PC-3 (cell line): ENCODE measurements at regions not wholly inside any gene's neighbourhood (a gene's known extent, or its start where the extent isn't known, plus 50 kb on each side); places are given as distances from the start of the nearest gene placed in this dataset.
A peak's percentile ranks its signal among the peaks of the same experiment; 100 is the strongest.

ENCODE experiments used
- ATAC-seq: fragments of 200-7000 bp; cut with Tn5 transposase; 2 replicates; pipeline ENCODE4 v1.9.1; 2020; ENCODE audit warnings: mild to moderate bottlenecking, moderate library complexity
- BruUV-seq: library from RNA; stranded (reverse); fragments of 400-500 nt; replicated peaks from 2 replicates; lab custom pipeline; 2021; lab: Mats Ljungman, UMichigan
- CTCF ChIA-PET: fragments of 300-600 bp; sonication (Branson Sonifier 250); formaldehyde crosslinking; loops from one replicate; lab custom pipeline; 2022; ENCODE audit warnings: antibody characterized with exemption; lab: Charles Lee
- POLR2A ChIA-PET: fragments of 300-600 bp; sonication (Branson Sonifier 250); formaldehyde crosslinking; loops from one replicate; lab custom pipeline; 2022; ENCODE audit warnings: antibody characterized with exemption; ENCODE audit not compliant: unreplicated experiment; lab: Charles Lee
- DNase-seq: peaks from one replicate; pipeline ENCODE4 v3.0.0-alpha.2; 2015
- H2AFZ ChIP-seq: fragments of 300-600 bp; sonication (generic); 2 replicates; pipeline ENCODE4 v1.6.0; 2016; ENCODE audit warnings: antibody characterized with exemption, low read length
- H3F3A ChIP-seq: fragments of 300-600 bp; sonication (generic); one replicate; pipeline ENCODE4 v1.6.0; 2017; ENCODE audit warnings: antibody characterized with exemption, low read length, control low read depth, mild to moderate bottlenecking; ENCODE audit not compliant: unreplicated experiment
- H3K27ac ChIP-seq: fragments of 300-600 bp; sonication (generic); 2 replicates; pipeline ENCODE4 v1.5.1; 2016; ENCODE audit warnings: mild to moderate bottlenecking, low read length
- H3K27me3 ChIP-seq: fragments of 300-600 bp; sonication (generic); 2 replicates; pipeline ENCODE4 v1.6.1; 2016; ENCODE audit warnings: low read length, mixed read lengths
- H3K36me3 ChIP-seq: fragments of 300-600 bp; sonication (generic); 2 replicates; pipeline ENCODE4 v1.6.1; 2016; ENCODE audit warnings: low read depth, mixed run types, low read length, mixed read lengths
- H3K4me1 ChIP-seq: fragments of 300-600 bp; sonication (generic); 2 replicates; pipeline ENCODE4 v1.5.1; 2016; ENCODE audit warnings: low read length; ENCODE audit not compliant: insufficient read depth
- H3K4me2 ChIP-seq: fragments of 300-600 bp; sonication (generic); 2 replicates; pipeline ENCODE4 v1.6.0; 2016; ENCODE audit warnings: low read length
- H3K4me3 ChIP-seq: fragments of 300-600 bp; sonication (generic); 2 replicates; pipeline ENCODE4 v1.5.1; 2016; ENCODE audit warnings: mild to moderate bottlenecking, low read length, mixed read lengths
- H3K79me2 ChIP-seq: fragments of 300-600 bp; sonication (generic); 2 replicates; pipeline ENCODE4 v1.6.1; 2017; ENCODE audit warnings: low read length, mixed read lengths
- H3K9ac ChIP-seq: fragments of 300-600 bp; sonication (generic); 2 replicates; pipeline ENCODE4 v1.6.0; 2016; ENCODE audit warnings: mild to moderate bottlenecking, low read length
- H3K9me2 ChIP-seq: fragments of 300-600 bp; sonication (generic); replicated peaks from 2 replicates; pipeline ENCODE4 v1.6.1; 2016; ENCODE audit warnings: mixed run types, low read length, mixed read lengths
- H3K9me3 ChIP-seq: fragments of 300-600 bp; sonication (generic); 2 replicates; pipeline ENCODE4 v1.6.1; 2016; ENCODE audit warnings: low read length, mixed read lengths
- H4K20me1 ChIP-seq: fragments of 300-600 bp; sonication (generic); 2 replicates; pipeline ENCODE4 v1.6.1; 2016; ENCODE audit warnings: low read length, mixed read lengths
- EZH2 ChIP-seq: fragments of 300-600 bp; sonication (generic); IDR thresholded peaks from one replicate; pipeline ENCODE4 v1.6.1; 2017; ENCODE audit warnings: antibody characterized with exemption, mild to moderate bottlenecking, low read length; ENCODE audit not compliant: unreplicated experiment
- EZH2phosphoT487 ChIP-seq: fragments of 300-600 bp; sonication (generic); IDR thresholded peaks from 2 replicates; pipeline ENCODE4 v1.6.1; 2018; ENCODE audit warnings: mild to moderate bottlenecking, antibody characterized with exemption, low read length, borderline replicate concordance
- intact Hi-C: fragments of 100-400 bp; cut with micrococcal nuclease; formaldehyde crosslinking; loops from 2 replicates; pipeline ENCODE4 v1.9.0; 2023
- TF ChIP-seq, protein P1 (sequence below): fragments of 300-600 bp; sonication (generic); conservative IDR thresholded peaks from 2 replicates; pipeline ENCODE4 v1.5.1; 2017; ENCODE audit warnings: antibody characterized with exemption, low read depth, mild to moderate bottlenecking, low read length

DNA sequence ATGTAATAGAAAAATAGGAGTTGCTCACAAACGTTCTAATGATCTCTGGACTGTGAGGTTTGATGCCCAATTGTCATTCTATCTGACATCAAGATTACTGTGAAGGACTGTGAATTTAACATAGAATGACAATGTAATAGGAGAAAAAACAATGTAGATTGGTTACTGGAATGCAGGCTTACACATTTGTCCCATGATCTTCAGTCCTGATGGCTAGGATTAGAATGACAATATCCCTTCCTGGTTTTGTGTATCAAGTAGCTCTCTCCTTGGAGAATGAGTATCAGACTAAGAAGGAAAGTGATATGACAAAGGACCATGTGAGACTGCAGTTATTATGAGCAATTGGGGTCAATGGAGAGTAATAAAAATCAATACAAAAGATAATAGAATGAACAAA lies 862.2 kb upstream of the C9orf72 start:
- TF ChIP-seq EZH2 (no peak), EZH2phosphoT487 (no peak)
- TF ChIP-seq, protein P1, sequence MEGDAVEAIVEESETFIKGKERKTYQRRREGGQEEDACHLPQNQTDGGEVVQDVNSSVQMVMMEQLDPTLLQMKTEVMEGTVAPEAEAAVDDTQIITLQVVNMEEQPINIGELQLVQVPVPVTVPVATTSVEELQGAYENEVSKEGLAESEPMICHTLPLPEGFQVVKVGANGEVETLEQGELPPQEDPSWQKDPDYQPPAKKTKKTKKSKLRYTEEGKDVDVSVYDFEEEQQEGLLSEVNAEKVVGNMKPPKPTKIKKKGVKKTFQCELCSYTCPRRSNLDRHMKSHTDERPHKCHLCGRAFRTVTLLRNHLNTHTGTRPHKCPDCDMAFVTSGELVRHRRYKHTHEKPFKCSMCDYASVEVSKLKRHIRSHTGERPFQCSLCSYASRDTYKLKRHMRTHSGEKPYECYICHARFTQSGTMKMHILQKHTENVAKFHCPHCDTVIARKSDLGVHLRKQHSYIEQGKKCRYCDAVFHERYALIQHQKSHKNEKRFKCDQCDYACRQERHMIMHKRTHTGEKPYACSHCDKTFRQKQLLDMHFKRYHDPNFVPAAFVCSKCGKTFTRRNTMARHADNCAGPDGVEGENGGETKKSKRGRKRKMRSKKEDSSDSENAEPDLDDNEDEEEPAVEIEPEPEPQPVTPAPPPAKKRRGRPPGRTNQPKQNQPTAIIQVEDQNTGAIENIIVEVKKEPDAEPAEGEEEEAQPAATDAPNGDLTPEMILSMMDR, result no peak
- H3K27me3 ChIP-seq, result no peaks in the 10 kb centered on the region
- no TSS peak for BruUV-seq

DNA sequence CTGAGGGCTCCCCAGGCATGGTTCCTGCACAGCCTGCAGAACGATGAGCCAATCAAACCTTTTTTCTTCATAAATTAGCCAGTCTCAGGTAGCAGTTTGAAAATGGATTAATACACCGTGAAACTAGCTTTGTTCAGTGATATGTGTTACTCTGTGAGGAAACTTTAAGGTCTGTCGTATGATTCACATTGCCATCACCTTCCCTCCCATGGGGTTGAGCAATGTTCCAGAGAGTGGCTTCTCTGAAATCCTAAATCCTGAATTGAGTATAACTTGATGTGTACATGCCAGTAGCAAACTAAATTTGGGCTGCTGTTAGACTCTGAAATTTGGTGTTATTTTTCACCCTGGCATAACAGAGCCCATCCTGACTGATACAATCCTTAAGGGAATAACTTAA lies 866.4 kb upstream of the C9orf72 start:
- Histone ChIP-seq H3K9me3 (no peaks in the 10 kb centered on the region), H3K4me3 (no peak overlapping the region), H3K79me2 (no peaks in the 10 kb centered on the region), H4K20me1 (no peaks in the 10 kb centered on the region), H3K27ac (no peak overlapping the region), H3K4me2 (no peak overlapping the region), H3K4me1 (no peaks in the 10 kb centered on the region), H3K9me2 (no peaks in the 10 kb centered on the region), H3F3A (no peaks in the 10 kb centered on the region), H2AFZ (no peak overlapping the region), H3K36me3 (no peaks in the 10 kb centered on the region), H3K9ac (no peak overlapping the region), H3K27me3 (no peaks in the 10 kb centered on the region)
- no TSS peak for BruUV-seq
- ChIA-PET CTCF (no interaction called here), POLR2A (no interaction called here)
- intact Hi-C loops, result no loop called here
- peak; percentile 3 for DNase-seq
- TF ChIP-seq EZH2, result no peak
- TF ChIP-seq, protein P1, result no peak
- no peak for TF ChIP-seq EZH2phosphoT487
- ATAC-seq, result no peak

More for the DNA sequence above, 862.2 kb upstream of the C9orf72 start:
- no peaks in the 10 kb centered on the region for H4K20me1 ChIP-seq
- intact Hi-C loops, result no loop called here
- H3K4me1 ChIP-seq, result no peaks in the 10 kb centered on the region
- H3K36me3 ChIP-seq, result no peaks in the 10 kb centered on the region
- CTCF ChIA-PET, result no interaction called here
- POLR2A ChIA-PET, result no interaction called here
- H3F3A ChIP-seq, result no peaks in the 10 kb centered on the region
- ATAC-seq (no peak), DNase-seq (no peak)
- no peaks in the 10 kb centered on the region for H3K9me3 ChIP-seq
- no peak overlapping the region for H2AFZ ChIP-seq
- H3K79me2 ChIP-seq, result no peaks in the 10 kb centered on the region
- H3K27ac ChIP-seq, result no peak overlapping the region
- no peak overlapping the region for H3K4me2 ChIP-seq
- no peak overlapping the region for H3K4me3 ChIP-seq
- H3K9ac ChIP-seq, result no peak overlapping the region
- no peaks in the 10 kb centered on the region for H3K9me2 ChIP-seq

DNA sequence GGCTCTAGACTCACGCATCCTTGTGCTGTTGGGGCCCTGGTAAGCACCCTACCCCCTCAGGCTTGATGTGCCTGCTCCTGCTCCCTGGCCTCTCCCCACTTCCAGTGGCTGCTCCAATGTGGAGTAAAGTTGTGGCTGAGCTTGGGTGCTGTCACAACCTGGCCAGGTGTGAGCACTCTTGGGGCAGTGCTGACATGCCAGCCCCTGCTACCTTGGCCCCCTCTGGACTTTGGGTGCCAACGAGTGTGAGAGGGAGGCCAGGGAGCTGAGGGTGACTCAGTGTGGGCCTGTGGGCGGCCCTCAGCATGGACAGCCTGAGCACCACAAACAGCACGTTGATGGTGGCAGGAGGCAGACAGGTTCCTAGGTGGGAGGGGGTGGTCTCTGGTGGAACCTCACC lies 870.2 kb upstream of the C9orf72 start:
- BruUV-seq, result no TSS peak
- Histone ChIP-seq H3K36me3 (no peaks in the 10 kb centered on the region), H3F3A (no peaks in the 10 kb centered on the region), H3K9ac (no peak overlapping the region), H3K9me3 (no peaks in the 10 kb centered on the region), H4K20me1 (no peaks in the 10 kb centered on the region), H3K27ac (no peak overlapping the region), H2AFZ (no peak overlapping the region), H3K79me2 (no peaks in the 10 kb centered on the region), H3K4me1 (no peaks in the 10 kb centered on the region), H3K9me2 (no peaks in the 10 kb centered on the region), H3K4me3 (no peak overlapping the region), H3K4me2 (no peak overlapping the region), H3K27me3 (no peaks in the 10 kb centered on the region)
- intact Hi-C loops, result no loop called here
- TF ChIP-seq EZH2, result no peak
- TF ChIP-seq, protein P1, result no peak
- TF ChIP-seq EZH2phosphoT487, result no peak
- CTCF ChIA-PET, result no interaction called here
- DNase-seq (no peak), ATAC-seq (no peak)
- POLR2A ChIA-PET, result no interaction called here
